ENCODE measurements at regions not wholly inside any gene's neighbourhood (a gene's known extent, or its start where the extent isn't known, plus 50 kb on each side); places are given as distances from the start of the nearest gene placed in this dataset.
"Not testable (repeated sequence)": the region's sequence is repeated elsewhere in the genome, so short reads cannot be mapped to it uniquely, and the experiment has no call there.

DNA sequence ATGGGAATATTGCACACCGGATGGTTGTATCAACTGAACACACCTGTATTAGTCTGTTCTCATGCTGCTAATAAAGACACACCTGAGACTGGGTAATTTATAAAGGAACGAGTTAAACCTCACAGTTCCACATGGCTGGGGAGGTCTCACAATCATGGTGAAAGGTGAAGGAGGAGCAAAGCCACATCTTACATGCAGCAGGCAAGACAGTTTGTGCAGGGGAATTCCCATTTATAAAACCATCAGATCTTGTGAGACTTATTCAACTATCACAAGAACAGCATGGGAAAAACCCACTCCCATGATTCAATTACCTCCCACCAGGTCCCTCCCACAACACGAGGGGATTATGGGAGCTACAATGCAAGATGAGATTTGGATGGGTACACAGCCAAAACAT lies 613.5 kb downstream of the NTRK3 start:
- POLR2A ChIA-PET; H3K4me3 ChIP-seq (ENCODE audit: low read length); DNase-seq; H3K4me1 ChIP-seq (ENCODE audit: insufficient read depth, low read length); H3K4me3 Mint-ChIP-seq; H3K27ac Mint-ChIP-seq; H3K36me3 ChIP-seq (ENCODE audit: insufficient read depth, low read length); H3K27me3 ChIP-seq (ENCODE audit: insufficient read depth, low read length, poor library complexity, severe bottlenecking); H3K27me3 Mint-ChIP-seq; H3K9me3 ChIP-seq (ENCODE audit: low read length); H3K27ac ChIP-seq (ENCODE audit: low read depth, low read length); H3K9me3 Mint-ChIP-seq; CTCF ChIA-PET; H3K36me3 Mint-ChIP-seq: not testable (repeated sequence)
- H3K4me1 Mint-ChIP-seq, result peaks cover 0 to 16% (median 0%) of the 10 kb centered on the region in 3 donors

DNA sequence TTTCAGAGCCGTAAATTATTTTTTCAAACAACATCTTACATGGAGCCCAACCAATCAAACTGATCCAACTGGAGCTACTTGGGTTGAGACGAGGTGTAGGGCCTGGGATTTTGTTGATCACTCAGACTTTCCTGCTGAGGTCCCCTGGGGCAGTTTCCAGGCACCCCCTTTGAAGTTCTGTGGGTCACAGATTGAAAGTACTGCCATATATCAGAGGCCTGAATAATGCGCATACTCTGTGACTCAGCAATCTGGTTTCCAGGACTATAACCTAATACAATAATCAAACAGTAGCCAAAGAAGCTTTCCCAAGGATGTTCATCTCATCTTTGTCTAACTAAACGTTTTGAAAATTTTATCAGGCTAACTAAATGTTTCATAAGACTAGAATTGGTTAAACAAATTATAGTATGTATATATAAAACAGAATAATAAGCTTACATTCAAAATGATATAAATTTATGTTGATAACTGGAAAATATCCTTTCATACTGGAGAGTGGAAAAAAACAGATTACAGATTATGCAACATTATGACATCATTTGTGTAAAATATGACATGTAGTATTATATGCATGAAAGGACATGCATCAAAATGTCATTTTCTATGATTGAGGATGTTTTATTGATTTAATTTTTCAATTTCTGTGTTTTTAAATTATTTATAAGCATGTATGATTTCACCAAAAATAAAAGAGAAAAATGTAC lies 617.1 kb downstream of the NTRK3 start:
- H3K27me3 Mint-ChIP-seq, result peaks cover 1 to 7% of the 10 kb centered on the region in 2 donors
- H3K27ac ChIP-seq (ENCODE audit: low read depth, low read length), result no peak overlapping the region
- H3K4me3 ChIP-seq (ENCODE audit: low read length), result no peak overlapping the region
- no peak for DNase-seq
- no peaks in the 10 kb centered on the region for H3K9me3 ChIP-seq (ENCODE audit: low read length)
- no peaks in the 10 kb centered on the region for H3K9me3 Mint-ChIP-seq
- ChIA-PET CTCF (no interaction called here), POLR2A (no interaction called here)
- H3K27ac Mint-ChIP-seq, result no peak overlapping the region
- peaks cover 0 to 8% (median 0%) of the 10 kb centered on the region in 3 donors for H3K4me1 Mint-ChIP-seq
- no peaks in the 10 kb centered on the region for H3K4me1 ChIP-seq (ENCODE audit: insufficient read depth, low read length)
- no peaks in the 10 kb centered on the region for H3K27me3 ChIP-seq (ENCODE audit: insufficient read depth, low read length, poor library complexity, severe bottlenecking)
- no peaks in the 10 kb centered on the region for H3K36me3 ChIP-seq (ENCODE audit: insufficient read depth, low read length)
- H3K36me3 Mint-ChIP-seq, result no peaks in the 10 kb centered on the region
- H3K4me3 Mint-ChIP-seq, result no peak overlapping the region

DNA sequence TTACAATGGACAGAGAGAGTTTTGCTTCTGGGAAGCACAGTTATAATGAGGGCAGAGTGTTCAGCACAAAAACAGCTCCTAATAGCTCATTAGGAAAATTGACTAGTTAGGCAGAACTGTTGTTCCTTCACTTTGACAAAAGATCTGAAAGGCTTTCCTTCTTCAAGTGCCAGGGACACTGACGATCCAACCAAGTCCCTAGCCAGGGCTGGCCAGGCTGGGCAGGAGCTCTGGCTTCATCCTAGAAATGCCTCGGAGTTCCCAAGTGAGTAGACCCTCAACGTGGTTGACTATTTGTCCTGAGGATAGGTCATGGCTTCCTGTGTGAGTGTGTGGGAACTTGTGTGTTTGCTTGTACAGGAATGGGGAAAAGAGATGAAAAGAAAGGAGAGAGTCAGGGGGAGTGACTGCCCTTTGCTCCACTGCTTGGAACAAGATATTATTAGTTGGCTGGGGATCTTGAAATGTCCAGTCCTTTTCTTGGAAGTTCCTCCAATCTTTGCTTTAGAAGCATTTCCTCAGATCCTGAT lies 617.9 kb downstream of the NTRK3 start:
- no peaks in the 10 kb centered on the region for H3K9me3 Mint-ChIP-seq
- H3K27me3 ChIP-seq (ENCODE audit: insufficient read depth, low read length, poor library complexity, severe bottlenecking), result no peaks in the 10 kb centered on the region
- H3K9me3 ChIP-seq (ENCODE audit: low read length), result no peaks in the 10 kb centered on the region
- no peak overlapping the region for H3K27ac ChIP-seq (ENCODE audit: low read depth, low read length)
- no peaks in the 10 kb centered on the region for H3K36me3 Mint-ChIP-seq
- H3K27ac Mint-ChIP-seq, result no peak overlapping the region
- DNase-seq, result no peak
- peaks cover 0 to 7% (median 0%) of the 10 kb centered on the region in 3 donors for H3K4me1 Mint-ChIP-seq
- CTCF ChIA-PET, result no interaction called here
- H3K36me3 ChIP-seq (ENCODE audit: insufficient read depth, low read length), result no peaks in the 10 kb centered on the region
- no peak overlapping the region for H3K4me3 Mint-ChIP-seq
- no peaks in the 10 kb centered on the region for H3K4me1 ChIP-seq (ENCODE audit: insufficient read depth, low read length)
- no peak overlapping the region for H3K4me3 ChIP-seq (ENCODE audit: low read length)
- POLR2A ChIA-PET, result no interaction called here
- peaks cover 1 to 7% of the 10 kb centered on the region in 2 donors for H3K27me3 Mint-ChIP-seq

DNA sequence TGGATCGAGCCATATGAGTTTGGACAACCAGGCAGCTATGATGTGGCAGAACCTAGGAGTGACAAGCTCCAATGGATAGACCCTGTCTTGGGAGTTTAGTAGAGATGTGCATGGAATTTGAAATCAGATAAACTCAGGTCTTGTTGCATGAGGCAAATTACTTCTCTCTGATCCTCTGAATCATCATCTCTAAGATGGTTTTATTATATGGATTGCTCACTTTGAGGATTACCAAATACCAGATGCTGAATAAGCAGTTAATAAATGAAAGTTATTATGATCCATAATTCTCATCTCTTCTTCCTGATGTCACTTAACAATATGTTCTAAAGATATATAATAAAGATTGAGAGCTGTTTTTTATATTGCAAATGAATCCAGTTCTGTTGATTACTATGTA lies 622.2 kb downstream of the NTRK3 start:
- H3K27me3 Mint-ChIP-seq, result peaks cover 3 to 7% of the 10 kb centered on the region in 2 donors
- no peaks in the 10 kb centered on the region for H3K9me3 Mint-ChIP-seq
- Histone ChIP-seq H3K27me3 (ENCODE audit: insufficient read depth, low read length, poor library complexity, severe bottlenecking) (no peaks in the 10 kb centered on the region), H3K9me3 (ENCODE audit: low read length) (no peaks in the 10 kb centered on the region), H3K36me3 (ENCODE audit: insufficient read depth, low read length) (no peaks in the 10 kb centered on the region), H3K4me1 (ENCODE audit: insufficient read depth, low read length) (no peaks in the 10 kb centered on the region), H3K27ac (ENCODE audit: low read depth, low read length) (no peak overlapping the region), H3K4me3 (ENCODE audit: low read length) (no peak overlapping the region)
- H3K4me1 Mint-ChIP-seq, result no peaks in the 10 kb centered on the region
- no peak overlapping the region for H3K27ac Mint-ChIP-seq
- CTCF ChIA-PET, result no interaction called here
- no peaks in the 10 kb centered on the region for H3K36me3 Mint-ChIP-seq
- POLR2A ChIA-PET, result no interaction called here
- no peak for DNase-seq
- H3K4me3 Mint-ChIP-seq, result no peak overlapping the region

GRCh38 chr15:87633525-87633924 lies 623.0 kb downstream of the NTRK3 start:
- H3K36me3 Mint-ChIP-seq, result no peaks in the 10 kb centered on the region
- H3K27ac Mint-ChIP-seq, result no peak overlapping the region
- H3K36me3 ChIP-seq (ENCODE audit: insufficient read depth, low read length), result no peaks in the 10 kb centered on the region
- no peaks in the 10 kb centered on the region for H3K27me3 ChIP-seq (ENCODE audit: insufficient read depth, low read length, poor library complexity, severe bottlenecking)
- peaks cover 3 to 7% of the 10 kb centered on the region in 2 donors for H3K27me3 Mint-ChIP-seq
- H3K4me1 Mint-ChIP-seq, result no peaks in the 10 kb centered on the region
- H3K9me3 ChIP-seq (ENCODE audit: low read length), result no peaks in the 10 kb centered on the region
- CTCF ChIA-PET, result no interaction called here
- DNase-seq, result no peak
- H3K4me3 Mint-ChIP-seq, result no peak overlapping the region
- H3K27ac ChIP-seq (ENCODE audit: low read depth, low read length), result no peak overlapping the region
- H3K4me1 ChIP-seq (ENCODE audit: insufficient read depth, low read length), result no peaks in the 10 kb centered on the region
- POLR2A ChIA-PET, result no interaction called here
- no peaks in the 10 kb centered on the region for H3K9me3 Mint-ChIP-seq
- no peak overlapping the region for H3K4me3 ChIP-seq (ENCODE audit: low read length)

DNA sequence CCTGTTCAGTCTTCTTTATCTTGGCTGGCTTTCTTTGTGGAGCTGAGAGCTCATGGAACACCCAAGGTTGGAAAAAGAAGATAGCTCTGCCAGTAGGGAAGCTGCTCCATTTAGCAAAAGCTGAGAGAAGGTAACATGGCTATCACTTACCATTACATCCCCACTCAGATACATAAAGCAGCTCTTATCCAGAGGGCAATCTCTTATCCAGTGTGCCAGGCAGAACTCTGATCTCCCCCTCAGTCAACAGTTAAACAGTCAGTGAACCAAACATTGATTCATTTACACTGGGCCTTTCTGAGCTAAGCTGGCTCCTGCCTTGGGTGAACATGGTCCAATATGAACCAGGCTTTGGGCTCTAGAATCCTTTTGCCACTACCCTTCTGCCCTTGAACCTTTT lies 624.2 kb downstream of the NTRK3 start:
- Mint-ChIP-seq H3K27me3 (peaks cover 3 to 7% of the 10 kb centered on the region in 2 donors), H3K9me3 (no peaks in the 10 kb centered on the region), H3K27ac (no peak overlapping the region), H3K4me3 (no peak overlapping the region), H3K36me3 (no peaks in the 10 kb centered on the region), H3K4me1 (no peaks in the 10 kb centered on the region)
- H3K9me3 ChIP-seq (ENCODE audit: low read length), result no peaks in the 10 kb centered on the region
- no peak for DNase-seq
- CTCF ChIA-PET, result no interaction called here
- H3K27me3 ChIP-seq (ENCODE audit: insufficient read depth, low read length, poor library complexity, severe bottlenecking), result no peaks in the 10 kb centered on the region
- POLR2A ChIA-PET, result no interaction called here
- H3K36me3 ChIP-seq (ENCODE audit: insufficient read depth, low read length), result no peaks in the 10 kb centered on the region
- H3K4me1 ChIP-seq (ENCODE audit: insufficient read depth, low read length), result no peaks in the 10 kb centered on the region
- no peak overlapping the region for H3K4me3 ChIP-seq (ENCODE audit: low read length)
- H3K27ac ChIP-seq (ENCODE audit: low read depth, low read length), result no peak overlapping the region

GRCh38 chr15:87631775-87632174 lies 624.8 kb downstream of the NTRK3 start:
- peaks cover 3 to 7% of the 10 kb centered on the region in 2 donors for H3K27me3 Mint-ChIP-seq
- H3K36me3 Mint-ChIP-seq, result no peaks in the 10 kb centered on the region
- H3K27ac Mint-ChIP-seq, result no peak overlapping the region
- Histone ChIP-seq H3K27ac (ENCODE audit: low read depth, low read length) (no peak overlapping the region), H3K4me1 (ENCODE audit: insufficient read depth, low read length) (no peaks in the 10 kb centered on the region), H3K4me3 (ENCODE audit: low read length) (no peak overlapping the region), H3K9me3 (ENCODE audit: low read length) (no peaks in the 10 kb centered on the region), H3K27me3 (ENCODE audit: insufficient read depth, low read length, poor library complexity, severe bottlenecking) (no peaks in the 10 kb centered on the region), H3K36me3 (ENCODE audit: insufficient read depth, low read length) (no peaks in the 10 kb centered on the region)
- H3K9me3 Mint-ChIP-seq, result no peaks in the 10 kb centered on the region
- no peak overlapping the region for H3K4me3 Mint-ChIP-seq
- ChIA-PET POLR2A (no interaction called here), CTCF (no interaction called here)
- no peak for DNase-seq
- H3K4me1 Mint-ChIP-seq, result no peaks in the 10 kb centered on the region

DNA sequence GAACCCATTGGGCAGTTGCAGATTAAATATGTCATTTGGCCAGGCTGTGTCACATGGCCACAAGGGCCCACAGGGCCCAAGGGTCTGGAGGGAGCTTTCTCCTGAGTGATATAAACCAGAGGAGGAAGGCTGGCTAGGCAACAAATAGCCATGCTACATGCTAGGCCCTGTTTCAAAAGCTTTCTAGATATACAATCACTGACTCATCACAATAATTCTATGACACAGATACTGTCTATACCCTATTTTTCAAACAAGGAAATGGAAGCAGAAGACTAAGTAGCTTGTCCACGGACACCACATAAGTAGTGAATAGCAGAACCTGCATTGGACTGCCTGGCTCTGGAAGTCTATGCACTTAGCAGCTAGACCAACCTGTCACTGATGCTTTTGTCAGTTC lies 625.4 kb downstream of the NTRK3 start:
- Mint-ChIP-seq H3K27ac (no peak overlapping the region), H3K9me3 (no peaks in the 10 kb centered on the region), H3K36me3 (no peaks in the 10 kb centered on the region), H3K4me3 (no peak overlapping the region), H3K27me3 (peaks cover 3 to 7% of the 10 kb centered on the region in 2 donors), H3K4me1 (no peaks in the 10 kb centered on the region)
- POLR2A ChIA-PET, result no interaction called here
- no peak overlapping the region for H3K27ac ChIP-seq (ENCODE audit: low read depth, low read length)
- H3K36me3 ChIP-seq (ENCODE audit: insufficient read depth, low read length), result no peaks in the 10 kb centered on the region
- no peaks in the 10 kb centered on the region for H3K27me3 ChIP-seq (ENCODE audit: insufficient read depth, low read length, poor library complexity, severe bottlenecking)
- H3K9me3 ChIP-seq (ENCODE audit: low read length), result no peaks in the 10 kb centered on the region
- H3K4me3 ChIP-seq (ENCODE audit: low read length), result no peak overlapping the region
- CTCF ChIA-PET, result no interaction called here
- no peak for DNase-seq
- no peaks in the 10 kb centered on the region for H3K4me1 ChIP-seq (ENCODE audit: insufficient read depth, low read length)
